Upper lobe of left lung (tissue), 4 donors: ENCODE measurements at regions not wholly inside any gene's neighbourhood (a gene's known extent, or its start where the extent isn't known, plus 50 kb on each side); places are given as distances from the start of the nearest gene placed in this dataset.

ENCODE experiments used
- EP300 ChIP-seq, 4 donors: sonication (generic); formaldehyde crosslinking; IDR thresholded peaks; one replicate each; pipeline ENCODE4 v1.5.1; 2017; ENCODE audit warnings: antibody characterized with exemption in 4 of 4, control low read depth in 2 of 4
- POLR2A ChIP-seq, 4 donors: fragments of 450-650 bp; IDR thresholded peaks; one replicate each; pipeline ENCODE4 v1.5.1; 2016 to 2017; ENCODE audit warnings: antibody characterized with exemption in 4 of 4, mild to moderate bottlenecking in 2 of 4
- POLR2AphosphoS5 ChIP-seq, 2 donors: sonication (generic); formaldehyde crosslinking; IDR thresholded peaks; one replicate each; pipeline ENCODE4 v1.5.1; 2017; ENCODE audit warnings: antibody characterized with exemption in 2 of 2
- TF ChIP-seq, protein P1 (sequence below), 6 experiments: fragments of 450-650 bp in 4 of 6; fragments of 200-600 bp in 2 of 6; sonication (generic) in 2 of 6; IDR thresholded peaks; one replicate each; pipeline ENCODE4 v1.5.1; 2016 to 2019; ENCODE audit warnings: antibody characterized with exemption in 6 of 6

DNA sequence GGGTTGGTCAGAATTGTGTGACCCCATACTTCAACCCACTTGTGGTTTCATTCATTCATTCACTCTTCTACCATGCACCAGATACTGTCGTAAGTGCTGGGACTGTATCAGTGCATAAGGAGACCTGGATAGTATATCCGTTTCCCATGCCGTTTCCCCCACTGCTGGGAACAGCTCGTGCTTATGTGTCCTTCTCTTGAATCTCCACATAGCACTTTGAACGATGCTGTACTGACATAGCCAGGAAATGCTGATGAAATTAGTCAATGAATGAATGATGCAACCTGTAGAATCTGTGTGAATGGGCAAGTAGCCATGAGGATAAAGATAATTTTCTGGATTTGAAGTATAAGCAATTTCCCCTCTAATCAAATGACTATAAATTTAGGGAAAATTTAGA lies 276.1 kb downstream of the BCL2 start:
- TF ChIP-seq POLR2A (IDR thresholded peaks at IDR 0.05) (no peak), POLR2AphosphoS5 (IDR thresholded peaks at IDR 0.05) (no peak), EP300 (IDR thresholded peaks at IDR 0.05) (no peak)
- TF ChIP-seq, protein P1, sequence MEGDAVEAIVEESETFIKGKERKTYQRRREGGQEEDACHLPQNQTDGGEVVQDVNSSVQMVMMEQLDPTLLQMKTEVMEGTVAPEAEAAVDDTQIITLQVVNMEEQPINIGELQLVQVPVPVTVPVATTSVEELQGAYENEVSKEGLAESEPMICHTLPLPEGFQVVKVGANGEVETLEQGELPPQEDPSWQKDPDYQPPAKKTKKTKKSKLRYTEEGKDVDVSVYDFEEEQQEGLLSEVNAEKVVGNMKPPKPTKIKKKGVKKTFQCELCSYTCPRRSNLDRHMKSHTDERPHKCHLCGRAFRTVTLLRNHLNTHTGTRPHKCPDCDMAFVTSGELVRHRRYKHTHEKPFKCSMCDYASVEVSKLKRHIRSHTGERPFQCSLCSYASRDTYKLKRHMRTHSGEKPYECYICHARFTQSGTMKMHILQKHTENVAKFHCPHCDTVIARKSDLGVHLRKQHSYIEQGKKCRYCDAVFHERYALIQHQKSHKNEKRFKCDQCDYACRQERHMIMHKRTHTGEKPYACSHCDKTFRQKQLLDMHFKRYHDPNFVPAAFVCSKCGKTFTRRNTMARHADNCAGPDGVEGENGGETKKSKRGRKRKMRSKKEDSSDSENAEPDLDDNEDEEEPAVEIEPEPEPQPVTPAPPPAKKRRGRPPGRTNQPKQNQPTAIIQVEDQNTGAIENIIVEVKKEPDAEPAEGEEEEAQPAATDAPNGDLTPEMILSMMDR (IDR thresholded peaks at IDR 0.05), result no peak
